Ecto neural progenitor cell (in vitro differentiated cells): ENCODE measurements at regions not wholly inside any gene's neighbourhood (a gene's known extent, or its start where the extent isn't known, plus 50 kb on each side); places are given as distances from the start of the nearest gene placed in this dataset.

ENCODE experiments used
- DNase-seq: peaks from one replicate; pipeline ENCODE4 v3.0.0-alpha.2; 2018; ENCODE audit warnings: low spot score

GRCh38 chr6:158920311-158920905 is 79.6 kb downstream of the RSPH3 start:
- no peak for DNase-seq

- DNase-seq: no peak
These were observed 80.1 kb downstream of the RSPH3 start for GRCh38 chr6:158919865-158920264.

GRCh38 chr6:158916617-158917016 is 83.4 kb downstream of the RSPH3 start:
- DNase-seq: peak; percentile 19

GRCh38 chr6:158914923-158915322 is 85.1 kb downstream of the RSPH3 start:
- peak; percentile 32 for DNase-seq

- DNase-seq: no peak
These were observed 86.4 kb downstream of the RSPH3 start for GRCh38 chr6:158913580-158913979.

GRCh38 chr6:158912655-158913054 is 87.3 kb downstream of the RSPH3 start:
- no peak for DNase-seq

GRCh38 chr6:158911746-158912480 is 88.1 kb downstream of the RSPH3 start:
- DNase-seq: no peak

GRCh38 chr6:158910484-158911440 is 89.2 kb downstream of the RSPH3 start:
- DNase-seq: peak; percentile 68

GRCh38 chr6:158909938-158910337 is 90.1 kb downstream of the RSPH3 start:
- DNase-seq: peak; percentile 32

- peak; percentile 29 for DNase-seq
These were observed 89.4 kb upstream of the EZR start for GRCh38 chr6:158908606-158909005.

GRCh38 chr6:158907931-158908330 is 88.8 kb upstream of the EZR start:
- peak; percentile 13 for DNase-seq

GRCh38 chr6:158906926-158907325 is 87.8 kb upstream of the EZR start:
- no peak for DNase-seq

GRCh38 chr6:158905277-158905676 is 86.1 kb upstream of the EZR start:
- no peak for DNase-seq

- peak; percentile 3 for DNase-seq
These were observed 84.6 kb upstream of the EZR start for GRCh38 chr6:158903801-158904200.

- peak; percentile 25 for DNase-seq
These were observed 81.6 kb upstream of the EZR start for GRCh38 chr6:158900663-158901312.

- peak; percentile 24 for DNase-seq
These were observed 78.1 kb upstream of the EZR start for GRCh38 chr6:158897236-158897635.

GRCh38 chr6:158895661-158896060 is 76.5 kb upstream of the EZR start:
- DNase-seq: peak; percentile 3

- DNase-seq: peak; percentile 29
These were observed 75.0 kb upstream of the EZR start for GRCh38 chr6:158894193-158894592.

GRCh38 chr6:158892266-158892665 is 73.1 kb upstream of the EZR start:
- no peak for DNase-seq

GRCh38 chr6:158891560-158891959 is 72.4 kb upstream of the EZR start:
- DNase-seq: peak; percentile 2

GRCh38 chr6:158888171-158888570 is 69.0 kb upstream of the EZR start:
- peak; percentile 8 for DNase-seq

GRCh38 chr6:158886346-158886977 is 67.3 kb upstream of the EZR start:
- peak; percentile 33 for DNase-seq
